Testis (tissue), 2 donors: ENCODE measurements at regions not wholly inside any gene's neighbourhood (a gene's known extent, or its start where the extent isn't known, plus 50 kb on each side); places are given as distances from the start of the nearest gene placed in this dataset.

Experiments
- POLR2A ChIP-seq: fragments of 450-650 bp; IDR thresholded peaks from one replicate; pipeline ENCODE4 v1.6.1; 2017; ENCODE audit warnings: antibody characterized with exemption, mild to moderate bottlenecking, moderate library complexity
- TF ChIP-seq, protein P1 (sequence below), 3 experiments: fragments of 450-650 bp in 2 of 3; fragments of 200-600 bp in 1 of 3; sonication (generic) in 1 of 3; IDR thresholded peaks; one replicate each; pipeline ENCODE4 v1.5.1; 2016 to 2019; ENCODE audit warnings: antibody characterized with exemption in 3 of 3, mild to moderate bottlenecking in 2 of 3, moderate library complexity in 1 of 3

GRCh38 chr3:99477650-99478049 lies 160.7 kb upstream of the COL8A1 start:
- no peak for TF ChIP-seq POLR2A
- TF ChIP-seq, protein P1, sequence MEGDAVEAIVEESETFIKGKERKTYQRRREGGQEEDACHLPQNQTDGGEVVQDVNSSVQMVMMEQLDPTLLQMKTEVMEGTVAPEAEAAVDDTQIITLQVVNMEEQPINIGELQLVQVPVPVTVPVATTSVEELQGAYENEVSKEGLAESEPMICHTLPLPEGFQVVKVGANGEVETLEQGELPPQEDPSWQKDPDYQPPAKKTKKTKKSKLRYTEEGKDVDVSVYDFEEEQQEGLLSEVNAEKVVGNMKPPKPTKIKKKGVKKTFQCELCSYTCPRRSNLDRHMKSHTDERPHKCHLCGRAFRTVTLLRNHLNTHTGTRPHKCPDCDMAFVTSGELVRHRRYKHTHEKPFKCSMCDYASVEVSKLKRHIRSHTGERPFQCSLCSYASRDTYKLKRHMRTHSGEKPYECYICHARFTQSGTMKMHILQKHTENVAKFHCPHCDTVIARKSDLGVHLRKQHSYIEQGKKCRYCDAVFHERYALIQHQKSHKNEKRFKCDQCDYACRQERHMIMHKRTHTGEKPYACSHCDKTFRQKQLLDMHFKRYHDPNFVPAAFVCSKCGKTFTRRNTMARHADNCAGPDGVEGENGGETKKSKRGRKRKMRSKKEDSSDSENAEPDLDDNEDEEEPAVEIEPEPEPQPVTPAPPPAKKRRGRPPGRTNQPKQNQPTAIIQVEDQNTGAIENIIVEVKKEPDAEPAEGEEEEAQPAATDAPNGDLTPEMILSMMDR (IDR thresholded peaks at IDR 0.05), result no peak
